Loucy (cell line): ENCODE measurements at regions not wholly inside any gene's neighbourhood (a gene's known extent, or its start where the extent isn't known, plus 50 kb on each side); places are given as distances from the start of the nearest gene placed in this dataset.

Source experiments
- H2AFZ ChIP-seq: fragments of 200-600 bp; sonication (generic); 2 replicates; pipeline ENCODE4 v1.6.0; 2016; ENCODE audit warnings: antibody characterized with exemption, mild to moderate bottlenecking, low read length, moderate library complexity
- H3F3A ChIP-seq: fragments of 200-600 bp; 2 replicates; pipeline ENCODE4 v1.6.0; 2016; ENCODE audit warnings: antibody characterized with exemption, low read depth, mild to moderate bottlenecking
- H3K27me3 ChIP-seq: fragments of 200-600 bp; sonication (generic); 2 replicates; pipeline ENCODE4 v1.6.1; 2014; ENCODE audit warnings: low read length, mild to moderate bottlenecking; ENCODE audit not compliant: insufficient read depth, poor library complexity, severe bottlenecking
- H3K36me3 ChIP-seq: fragments of 200-600 bp; sonication (generic); 2 replicates; pipeline ENCODE4 v1.6.1; 2016; ENCODE audit warnings: low read length; ENCODE audit not compliant: insufficient read depth
- H3K4me1 ChIP-seq: fragments of 200-600 bp; sonication (generic); 2 replicates; pipeline ENCODE4 v1.5.1; 2014; ENCODE audit warnings: low read length, mild to moderate bottlenecking; ENCODE audit not compliant: insufficient read depth, poor library complexity, severe bottlenecking
- H3K4me2 ChIP-seq: fragments of 200-600 bp; sonication (generic); 2 replicates; pipeline ENCODE4 v1.6.0; 2014; ENCODE audit warnings: antibody characterized with exemption, low read length, low read depth, mild to moderate bottlenecking; ENCODE audit not compliant: poor library complexity, severe bottlenecking
- H3K4me3 ChIP-seq: fragments of 200-600 bp; sonication (generic); 2 replicates; pipeline ENCODE4 v1.5.1; 2014; ENCODE audit warnings: low read length, mild to moderate bottlenecking, mixed read lengths; ENCODE audit not compliant: poor library complexity, severe bottlenecking
- H3K79me2 ChIP-seq: fragments of 200-600 bp; sonication (generic); 2 replicates; pipeline ENCODE4 v1.6.1; 2014; ENCODE audit warnings: low read length; ENCODE audit not compliant: insufficient read depth
- H3K9ac ChIP-seq: fragments of 200-600 bp; sonication (generic); 2 replicates; pipeline ENCODE4 v1.6.0; 2014; ENCODE audit warnings: mild to moderate bottlenecking, low read depth, low read length, moderate library complexity; ENCODE audit not compliant: poor library complexity, severe bottlenecking
- H3K9me2 ChIP-seq: fragments of 200-600 bp; sonication (generic); replicated peaks from 2 replicates; pipeline ENCODE4 v1.6.1; 2016; ENCODE audit warnings: low read depth, low read length, mixed read lengths
- H3K9me3 ChIP-seq: fragments of 200-600 bp; sonication (generic); 2 replicates; pipeline ENCODE4 v1.6.1; 2014; ENCODE audit warnings: mild to moderate bottlenecking, antibody characterized with exemption, low read length, low read depth; ENCODE audit not compliant: insufficient read depth
- H4K20me1 ChIP-seq: fragments of 200-600 bp; sonication (generic); 2 replicates; pipeline ENCODE4 v1.6.0; 2014; ENCODE audit warnings: antibody characterized with exemption, low read length, mild to moderate bottlenecking; ENCODE audit not compliant: insufficient read depth, poor library complexity, severe bottlenecking
- CTCF ChIP-seq: fragments of 200-600 bp; sonication (generic); conservative IDR thresholded peaks from 2 replicates; pipeline ENCODE4 v1.5.1; 2014; ENCODE audit warnings: mild to moderate bottlenecking, antibody characterized with exemption, low read length
- EZH2phosphoT487 ChIP-seq: fragments of 200-600 bp; IDR thresholded peaks from 2 replicates; pipeline ENCODE4 v1.6.1; 2018; ENCODE audit warnings: antibody characterized with exemption, mild to moderate bottlenecking, moderate library complexity, borderline replicate concordance

- no peaks in the 10 kb centered on the region for H3K79me2 ChIP-seq
- peak overlapping the region; percentile 22 for H2AFZ ChIP-seq
- no peaks in the 10 kb centered on the region for H3K27me3 ChIP-seq
- no peak overlapping the region for H3K9ac ChIP-seq
- H3F3A ChIP-seq, result no peaks in the 10 kb centered on the region
- H3K9me3 ChIP-seq, result no peaks in the 10 kb centered on the region
- no peak overlapping the region for H3K4me2 ChIP-seq
- H3K9me2 ChIP-seq, result no peaks in the 10 kb centered on the region
- H3K4me3 ChIP-seq, result no peak overlapping the region
- no peaks in the 10 kb centered on the region for H4K20me1 ChIP-seq
- peaks cover 4% of the 10 kb centered on the region for H3K4me1 ChIP-seq
- TF ChIP-seq CTCF, result no peak
- TF ChIP-seq EZH2phosphoT487, result no peak
- no peaks in the 10 kb centered on the region for H3K36me3 ChIP-seq
Measured at GRCh38 chr6:40695750-40696415, 108.7 kb upstream of the LRFN2 start.

- no peaks in the 10 kb centered on the region for H3K9me2 ChIP-seq
- H3K36me3 ChIP-seq, result no peaks in the 10 kb centered on the region
- no peak overlapping the region for H3K4me3 ChIP-seq
- H3K4me1 ChIP-seq, result peaks cover under 1% of the 10 kb centered on the region
- no peaks in the 10 kb centered on the region for H4K20me1 ChIP-seq
- no peak overlapping the region for H3K4me2 ChIP-seq
- no peaks in the 10 kb centered on the region for H3F3A ChIP-seq
- peak overlapping the region; percentile 22 for H2AFZ ChIP-seq
- H3K79me2 ChIP-seq, result no peaks in the 10 kb centered on the region
- no peaks in the 10 kb centered on the region for H3K9me3 ChIP-seq
- no peaks in the 10 kb centered on the region for H3K27me3 ChIP-seq
- no peak overlapping the region for H3K9ac ChIP-seq
- TF ChIP-seq EZH2phosphoT487 (no peak), CTCF (no peak)
Measured at GRCh38 chr6:40695114-40695513, 108.0 kb upstream of the LRFN2 start.

GRCh38 chr6:40693768-40694167, 106.6 kb upstream of the LRFN2 start:
- H3K9me2 ChIP-seq, result no peaks in the 10 kb centered on the region
- no peaks in the 10 kb centered on the region for H3K9me3 ChIP-seq
- H3K9ac ChIP-seq, result no peak overlapping the region
- no peak overlapping the region for H2AFZ ChIP-seq
- H3K79me2 ChIP-seq, result no peaks in the 10 kb centered on the region
- no peaks in the 10 kb centered on the region for H3K36me3 ChIP-seq
- H4K20me1 ChIP-seq, result no peaks in the 10 kb centered on the region
- H3K27me3 ChIP-seq, result no peaks in the 10 kb centered on the region
- H3K4me1 ChIP-seq, result no peaks in the 10 kb centered on the region
- H3K4me3 ChIP-seq, result no peak overlapping the region
- H3K4me2 ChIP-seq, result no peak overlapping the region
- H3F3A ChIP-seq, result no peaks in the 10 kb centered on the region
- no peak for TF ChIP-seq CTCF
- TF ChIP-seq EZH2phosphoT487, result no peak
